ENCODE measurements at regions not wholly inside any gene's neighbourhood (a gene's known extent, or its start where the extent isn't known, plus 50 kb on each side); places are given as distances from the start of the nearest gene placed in this dataset.

GRCh38 chr13:22629374-22629773 lies 551.4 kb upstream of the SGCG start:
- TF ChIP-seq POLR2A (conservative IDR thresholded peaks at IDR 0.05), result no peak
- TF ChIP-seq, protein P1, sequence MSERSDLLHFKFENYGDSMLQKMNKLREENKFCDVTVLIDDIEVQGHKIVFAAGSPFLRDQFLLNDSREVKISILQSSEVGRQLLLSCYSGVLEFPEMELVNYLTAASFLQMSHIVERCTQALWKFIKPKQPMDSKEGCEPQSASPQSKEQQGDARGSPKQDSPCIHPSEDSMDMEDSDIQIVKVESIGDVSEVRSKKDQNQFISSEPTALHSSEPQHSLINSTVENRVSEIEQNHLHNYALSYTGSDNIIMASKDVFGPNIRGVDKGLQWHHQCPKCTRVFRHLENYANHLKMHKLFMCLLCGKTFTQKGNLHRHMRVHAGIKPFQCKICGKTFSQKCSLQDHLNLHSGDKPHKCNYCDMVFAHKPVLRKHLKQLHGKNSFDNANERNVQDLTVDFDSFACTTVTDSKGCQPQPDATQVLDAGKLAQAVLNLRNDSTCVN (CRISPR knock-in tag; IDR thresholded peaks at IDR 0.05), result no peak
- TF ChIP-seq, protein P2, sequence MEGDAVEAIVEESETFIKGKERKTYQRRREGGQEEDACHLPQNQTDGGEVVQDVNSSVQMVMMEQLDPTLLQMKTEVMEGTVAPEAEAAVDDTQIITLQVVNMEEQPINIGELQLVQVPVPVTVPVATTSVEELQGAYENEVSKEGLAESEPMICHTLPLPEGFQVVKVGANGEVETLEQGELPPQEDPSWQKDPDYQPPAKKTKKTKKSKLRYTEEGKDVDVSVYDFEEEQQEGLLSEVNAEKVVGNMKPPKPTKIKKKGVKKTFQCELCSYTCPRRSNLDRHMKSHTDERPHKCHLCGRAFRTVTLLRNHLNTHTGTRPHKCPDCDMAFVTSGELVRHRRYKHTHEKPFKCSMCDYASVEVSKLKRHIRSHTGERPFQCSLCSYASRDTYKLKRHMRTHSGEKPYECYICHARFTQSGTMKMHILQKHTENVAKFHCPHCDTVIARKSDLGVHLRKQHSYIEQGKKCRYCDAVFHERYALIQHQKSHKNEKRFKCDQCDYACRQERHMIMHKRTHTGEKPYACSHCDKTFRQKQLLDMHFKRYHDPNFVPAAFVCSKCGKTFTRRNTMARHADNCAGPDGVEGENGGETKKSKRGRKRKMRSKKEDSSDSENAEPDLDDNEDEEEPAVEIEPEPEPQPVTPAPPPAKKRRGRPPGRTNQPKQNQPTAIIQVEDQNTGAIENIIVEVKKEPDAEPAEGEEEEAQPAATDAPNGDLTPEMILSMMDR (IDR thresholded peaks at IDR 0.05 in 2 of 3, conservative IDR thresholded peaks at IDR 0.05 in 1 of 3; ENCODE audit: insufficient read depth in 2 of 3, low read depth in 1 of 3, low read length in 3 of 3), result no peak
